GM12878 (cell line): ENCODE measurements at regions not wholly inside any gene's neighbourhood (a gene's known extent, or its start where the extent isn't known, plus 50 kb on each side); places are given as distances from the start of the nearest gene placed in this dataset.

Source experiments
- CTCF ChIP-seq, 3 experiments: IDR thresholded peaks in 2 of 3; conservative IDR thresholded peaks in 1 of 3; 2 replicates each; pipeline ENCODE4 v1.5.1; 2011; ENCODE audit warnings: low read depth in 3 of 3, low read length in 3 of 3, mild to moderate bottlenecking in 3 of 3, control low read depth in 2 of 3, moderate library complexity in 2 of 3, inconsistent platforms in 1 of 3, mixed read lengths in 1 of 3; ENCODE audit not compliant: control insufficient read depth in 2 of 3, insufficient read depth in 1 of 3; ENCODE audit errors: extremely low read depth in 1 of 3
- EZH2 ChIP-seq: IDR thresholded peaks from 2 replicates; pipeline ENCODE4 v1.6.1; 2012; ENCODE audit warnings: low read depth, mild to moderate bottlenecking, control low read depth, inconsistent platforms, low read length, borderline replicate concordance; ENCODE audit not compliant: control insufficient read depth
- POLR2A ChIP-seq: IDR thresholded peaks from 2 replicates; pipeline ENCODE4 v1.6.1; 2011; ENCODE audit warnings: low read depth, mild to moderate bottlenecking, low read length
- REST ChIP-seq: IDR thresholded peaks from 2 replicates; pipeline ENCODE4 v1.6.1; 2012; ENCODE audit warnings: mild to moderate bottlenecking, low read depth, low read length
- TAF1 ChIP-seq: IDR thresholded peaks from 2 replicates; pipeline ENCODE4 v1.6.1; 2011; ENCODE audit warnings: mild to moderate bottlenecking, low read depth, low read length, borderline replicate concordance

GRCh38 chr13:53417601-53418000 is 389.0 kb downstream of the OLFM4 start:
- no peak for TF ChIP-seq POLR2A
- no peak for TF ChIP-seq EZH2
- no peak for TF ChIP-seq CTCF (IDR thresholded peaks at IDR 0.05 in 2 of 3, conservative IDR thresholded peaks at IDR 0.05 in 1 of 3; ENCODE audit: control insufficient read depth in 2 of 3, extremely low read depth in 1 of 3, insufficient read depth in 1 of 3, low read depth in 3 of 3, low read length in 3 of 3)
- TF ChIP-seq TAF1 = no peak
- no peak for TF ChIP-seq REST
